Hepatocyte (in vitro differentiated cells): ENCODE measurements at regions not wholly inside any gene's neighbourhood (a gene's known extent, or its start where the extent isn't known, plus 50 kb on each side); places are given as distances from the start of the nearest gene placed in this dataset.
"Not testable (repeated sequence)": the region's sequence is repeated elsewhere in the genome, so short reads cannot be mapped to it uniquely, and the experiment has no call there.

ENCODE experiments used
- DNase-seq: peaks from one replicate; pipeline ENCODE4 v3.0.0-alpha.2; 2016; ENCODE audit warnings: low spot score
- H2AFZ ChIP-seq: fragments of 200-600 bp; sonication (generic); 2 replicates; pipeline ENCODE4 v1.6.0; 2016; ENCODE audit warnings: antibody characterized with exemption, mild to moderate bottlenecking
- H3K27ac ChIP-seq: fragments of 200-600 bp; sonication (generic); 2 replicates; pipeline ENCODE4 v1.5.1; 2016; ENCODE audit warnings: mild to moderate bottlenecking
- H3K27me3 ChIP-seq: fragments of 200-600 bp; sonication (generic); 2 replicates; pipeline ENCODE4 v1.6.1; 2016
- H3K36me3 ChIP-seq: fragments of 200-600 bp; sonication (generic); replicated peaks from 2 replicates; pipeline ENCODE4 v1.5.1; 2016; ENCODE audit warnings: low read depth; ENCODE audit not compliant: insufficient read depth
- H3K4me1 ChIP-seq: fragments of 200-600 bp; sonication (generic); 2 replicates; pipeline ENCODE4 v1.5.1; 2016; ENCODE audit warnings: mild to moderate bottlenecking, moderate library complexity; ENCODE audit not compliant: insufficient read depth
- H3K4me2 ChIP-seq: fragments of 200-600 bp; sonication (generic); 2 replicates; pipeline ENCODE4 v1.6.0; 2016
- H3K4me3 ChIP-seq: fragments of 200-600 bp; sonication (generic); 2 replicates; pipeline ENCODE4 v1.5.1; 2016; ENCODE audit warnings: mild to moderate bottlenecking
- H3K79me2 ChIP-seq: fragments of 200-600 bp; sonication (generic); 2 replicates; pipeline ENCODE4 v1.6.0; 2017; ENCODE audit warnings: mild to moderate bottlenecking
- H3K9me2 ChIP-seq: fragments of 200-600 bp; sonication (generic); replicated peaks from 2 replicates; pipeline ENCODE4 v1.6.0; 2017; ENCODE audit warnings: mild to moderate bottlenecking; ENCODE audit not compliant: insufficient read depth
- H3K9me3 ChIP-seq: fragments of 200-600 bp; sonication (generic); 2 replicates; pipeline ENCODE4 v1.5.1; 2016; ENCODE audit warnings: low read depth, mild to moderate bottlenecking
- H4K20me1 ChIP-seq: fragments of 200-600 bp; sonication (generic); 2 replicates; pipeline ENCODE4 v1.6.0; 2016; ENCODE audit warnings: mild to moderate bottlenecking; ENCODE audit not compliant: insufficient read depth, poor library complexity, severe bottlenecking
- CTCF ChIP-seq: fragments of 200-600 bp; sonication (generic); IDR thresholded peaks from 2 replicates; pipeline ENCODE4 v1.5.1; 2016; ENCODE audit warnings: antibody characterized with exemption, mild to moderate bottlenecking; ENCODE audit not compliant: poor library complexity
- EZH2 ChIP-seq: fragments of 200-600 bp; sonication (generic); IDR thresholded peaks from 2 replicates; pipeline ENCODE4 v1.6.1; 2016; ENCODE audit warnings: antibody characterized with exemption, mild to moderate bottlenecking, borderline replicate concordance
- EZH2phosphoT487 ChIP-seq: fragments of 200-600 bp; sonication (generic); IDR thresholded peaks from one replicate; pipeline ENCODE4 v1.6.1; 2018; ENCODE audit warnings: antibody characterized with exemption, mild to moderate bottlenecking, low read depth, moderate library complexity; ENCODE audit not compliant: unreplicated experiment, severe bottlenecking
- WGBS: methylation state at CpG from one replicate; pipeline ENCODE4 v1.1.6; 2016; ENCODE audit warnings: low lambda C conversion rate; ENCODE audit errors: missing lambda C conversion rate; 5-methylcytosine and 5-hydroxymethylcytosine counted together

- no peaks in the 10 kb centered on the region for H3K9me2 ChIP-seq
- TF ChIP-seq EZH2phosphoT487: no peak
- no peak for TF ChIP-seq EZH2
- no peak for TF ChIP-seq CTCF
- no peaks in the 10 kb centered on the region for H3K27me3 ChIP-seq
- no peaks in the 10 kb centered on the region for H3K79me2 ChIP-seq
- H3K4me2 ChIP-seq: no peak overlapping the region
- WGBS: 61% methylated on average over 2 of the region's 2 CpGs
- no peak overlapping the region for H3K27ac ChIP-seq
- no peaks in the 10 kb centered on the region for H3K36me3 ChIP-seq
- H4K20me1 ChIP-seq: no peaks in the 10 kb centered on the region
- no peaks in the 10 kb centered on the region for H3K9me3 ChIP-seq
- no peaks in the 10 kb centered on the region for H3K4me1 ChIP-seq
- no peak for DNase-seq
- no peak overlapping the region for H3K4me3 ChIP-seq
- H2AFZ ChIP-seq: no peak overlapping the region
Observed at GRCh38 chr6:134746140-134746539, 203.8 kb downstream of the ALDH8A1 start.

- H3K4me2 ChIP-seq, H3K79me2 ChIP-seq, H3K27me3 ChIP-seq, H2AFZ ChIP-seq, H4K20me1 ChIP-seq, H3K27ac ChIP-seq, DNase-seq, H3K9me2 ChIP-seq, H3K9me3 ChIP-seq, H3K4me1 ChIP-seq, H3K4me3 ChIP-seq, H3K36me3 ChIP-seq: not testable (repeated sequence)
- WGBS: 96% methylated on average over 8 of the region's 8 CpGs
Observed at GRCh38 chr6:134745192-134745591, 204.7 kb downstream of the ALDH8A1 start.

GRCh38 chr6:134744301-134744700, 205.6 kb downstream of the ALDH8A1 start:
- Histone ChIP-seq H3K27ac (no peak overlapping the region), H3K4me1 (no peaks in the 10 kb centered on the region), H3K79me2 (no peaks in the 10 kb centered on the region), H4K20me1 (no peaks in the 10 kb centered on the region), H3K9me2 (no peaks in the 10 kb centered on the region), H3K27me3 (no peaks in the 10 kb centered on the region), H3K4me2 (no peak overlapping the region), H3K9me3 (no peaks in the 10 kb centered on the region), H2AFZ (no peak overlapping the region), H3K4me3 (no peak overlapping the region), H3K36me3 (no peaks in the 10 kb centered on the region)
- TF ChIP-seq EZH2 (no peak), CTCF (no peak), EZH2phosphoT487 (no peak)
- DNase-seq: no peak

GRCh38 chr6:134741200-134741536, 208.7 kb downstream of the ALDH8A1 start:
- Histone ChIP-seq H3K9me3 (no peaks in the 10 kb centered on the region), H2AFZ (no peak overlapping the region), H3K4me1 (no peaks in the 10 kb centered on the region), H3K4me3 (no peak overlapping the region), H3K9me2 (no peaks in the 10 kb centered on the region), H3K27ac (no peak overlapping the region), H3K4me2 (no peak overlapping the region), H3K79me2 (no peaks in the 10 kb centered on the region), H4K20me1 (no peaks in the 10 kb centered on the region), H3K36me3 (no peaks in the 10 kb centered on the region), H3K27me3 (no peaks in the 10 kb centered on the region)
- 58% methylated on average over 7 of the region's 7 CpGs for WGBS
- no peak for DNase-seq
- no peak for TF ChIP-seq EZH2
- no peak for TF ChIP-seq EZH2phosphoT487
- no peak for TF ChIP-seq CTCF
